Right lung (tissue), 2 donors: ENCODE measurements at regions not wholly inside any gene's neighbourhood (a gene's known extent, or its start where the extent isn't known, plus 50 kb on each side); places are given as distances from the start of the nearest gene placed in this dataset.
"Not testable (repeated sequence)": the region's sequence is repeated elsewhere in the genome, so short reads cannot be mapped to it uniquely, and the experiment has no call there.

ENCODE experiments used
- DNase-seq, 2 donors: peaks; one replicate each; pipeline ENCODE4 v3.0.0-alpha.2; 2013

GRCh38 chr20:12949429-12949980 lies 59.3 kb upstream of the SPTLC3 start:
- DNase-seq: no peak

GRCh38 chr20:12954254-12954653 lies 54.5 kb upstream of the SPTLC3 start:
- DNase-seq: not testable (repeated sequence)

- no peak for DNase-seq
Measured at GRCh38 chr20:12955611-12956010, 53.2 kb upstream of the SPTLC3 start.

- DNase-seq: no peak
Measured at GRCh38 chr20:12956303-12956702, 52.5 kb upstream of the SPTLC3 start.

- DNase-seq: no peak
Measured at GRCh38 chr20:12957968-12958367, 50.8 kb upstream of the SPTLC3 start.
